HS-5 (cell line): ENCODE measurements at regions not wholly inside any gene's neighbourhood (a gene's known extent, or its start where the extent isn't known, plus 50 kb on each side); places are given as distances from the start of the nearest gene placed in this dataset.
"Not testable (repeated sequence)": the region's sequence is repeated elsewhere in the genome, so short reads cannot be mapped to it uniquely, and the experiment has no call there.

Experiments
- DNase-seq: peaks from one replicate; pipeline ENCODE4 v3.0.0-alpha.2; 2012; ENCODE audit warnings: low read depth

DNA sequence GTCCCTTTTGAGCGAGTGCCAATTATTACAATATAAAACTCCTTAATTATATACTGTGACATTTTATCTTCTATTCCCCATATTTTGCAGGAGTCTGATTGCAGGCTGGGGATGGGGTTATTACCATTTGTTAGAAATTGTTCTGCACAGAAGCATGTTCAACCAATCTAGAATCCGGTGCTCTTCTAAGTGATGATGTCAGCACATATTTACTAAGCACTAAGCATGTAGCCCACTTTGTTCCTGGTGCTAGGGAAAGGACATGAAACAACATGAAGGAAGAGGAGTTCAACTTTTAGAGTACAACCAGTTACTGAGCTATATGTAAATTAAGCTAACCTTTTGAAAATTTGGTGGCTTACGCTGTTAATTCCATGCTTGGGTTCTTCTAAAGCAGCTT, 52.8 kb upstream of the IL1RAPL2 start:
- no peak for DNase-seq

- DNase-seq = no peak
Measured at GRCh38 chrX:104510801-104511200, 55.2 kb upstream of the IL1RAPL2 start.

- DNase-seq = no peak
Measured at GRCh38 chrX:104502460-104502859, 63.5 kb upstream of the IL1RAPL2 start.

DNA sequence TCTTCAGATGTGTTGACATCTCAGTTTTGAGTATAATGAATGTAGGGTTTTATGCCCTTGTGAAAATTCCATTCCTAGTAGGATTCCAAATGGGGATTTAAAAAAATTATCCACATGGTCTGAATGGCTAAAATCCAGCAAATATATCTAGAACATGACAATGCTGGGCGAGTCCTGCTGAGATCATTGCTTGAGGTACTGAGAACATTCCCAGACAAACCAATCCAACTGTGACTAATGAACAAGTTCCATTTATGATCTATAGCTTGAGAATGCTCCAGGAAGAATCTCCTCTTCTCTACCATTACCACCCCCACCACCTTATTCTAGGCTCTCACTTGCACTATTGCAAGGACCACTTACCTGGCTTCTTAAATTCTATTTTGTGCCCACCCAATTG, 77.2 kb upstream of the IL1RAPL2 start:
- DNase-seq = no peak

DNA sequence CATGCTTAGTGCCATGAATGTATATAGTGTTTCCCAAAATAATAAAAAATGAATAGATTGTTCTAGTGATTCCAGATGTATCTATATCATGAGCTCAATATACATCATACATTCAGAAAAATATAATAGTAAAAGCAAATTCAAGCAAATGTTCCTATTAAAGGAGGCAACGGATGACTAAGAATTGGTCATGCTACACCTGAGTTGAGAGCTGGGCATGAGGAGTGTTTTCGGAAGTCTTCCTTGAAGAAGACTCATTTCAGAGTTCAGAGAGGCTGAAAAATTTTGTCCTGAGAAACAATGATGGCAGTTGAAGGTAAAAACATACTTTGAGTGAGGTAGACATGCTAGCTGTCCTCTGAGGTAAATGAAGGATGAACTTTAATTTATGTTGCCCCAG, 79.3 kb upstream of the IL1RAPL2 start:
- DNase-seq = no peak

DNA sequence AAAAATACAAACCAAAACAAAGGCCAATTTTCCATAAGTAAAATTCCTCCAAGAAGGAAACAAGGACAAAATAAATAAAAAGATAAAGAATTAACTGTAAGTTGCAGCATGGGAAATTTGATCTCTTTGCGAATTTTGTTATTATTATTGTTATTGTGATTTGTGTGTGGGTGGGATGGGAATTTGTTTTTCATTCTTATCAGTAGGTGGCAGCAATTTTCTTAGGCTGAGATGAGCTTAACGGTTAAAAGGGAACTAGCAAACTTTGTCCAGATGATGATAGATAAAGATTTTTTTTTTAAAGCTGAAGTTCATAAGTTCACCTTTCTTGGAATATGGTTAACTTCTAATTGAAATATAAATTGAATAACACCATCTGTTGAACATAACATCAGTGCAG, 83.2 kb upstream of the IL1RAPL2 start:
- no peak for DNase-seq

- no peak for DNase-seq
Measured at GRCh38 chrX:104469771-104470170, 96.2 kb upstream of the IL1RAPL2 start.

GRCh38 chrX:104459796-104460195, 106.2 kb upstream of the IL1RAPL2 start:
- no peak for DNase-seq

DNA sequence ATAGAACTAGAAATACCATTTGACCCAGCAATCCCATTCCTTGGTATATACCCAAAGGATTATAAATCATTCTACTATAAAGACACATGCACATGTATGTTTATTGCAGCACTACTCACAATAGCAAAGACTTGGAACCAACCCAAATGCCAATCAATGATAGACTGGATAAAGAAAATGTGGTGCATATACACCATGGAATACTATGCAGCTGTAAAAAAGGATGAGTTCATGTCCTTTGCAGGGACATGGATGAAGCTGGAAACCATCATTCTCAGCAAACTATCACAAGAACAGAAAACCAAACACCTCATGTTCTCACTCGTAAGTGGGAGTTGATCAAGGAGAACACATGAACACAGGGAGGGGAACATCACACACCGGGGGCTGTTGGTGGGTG, 108.9 kb upstream of the IL1RAPL2 start:
- not testable (repeated sequence) for DNase-seq

DNA sequence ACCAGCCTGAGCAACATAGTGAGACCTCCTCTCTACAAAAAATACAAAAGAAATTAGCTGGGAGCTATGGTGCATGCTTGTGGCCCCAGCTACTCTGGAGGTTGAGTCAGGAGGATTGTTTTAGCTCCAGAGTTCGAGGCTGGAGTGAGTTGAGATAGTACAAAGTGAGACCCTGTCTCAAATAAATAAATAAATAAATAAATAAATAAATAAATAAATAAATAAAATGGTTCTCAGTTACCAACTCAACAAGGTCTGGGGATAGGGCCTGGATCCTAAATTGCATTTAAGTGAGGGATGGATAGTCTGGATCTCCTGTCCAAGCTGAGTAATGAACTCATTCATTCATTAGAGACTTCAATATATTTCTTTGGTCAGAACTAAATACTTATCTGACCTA, 115.7 kb upstream of the IL1RAPL2 start:
- DNase-seq = no peak

DNA sequence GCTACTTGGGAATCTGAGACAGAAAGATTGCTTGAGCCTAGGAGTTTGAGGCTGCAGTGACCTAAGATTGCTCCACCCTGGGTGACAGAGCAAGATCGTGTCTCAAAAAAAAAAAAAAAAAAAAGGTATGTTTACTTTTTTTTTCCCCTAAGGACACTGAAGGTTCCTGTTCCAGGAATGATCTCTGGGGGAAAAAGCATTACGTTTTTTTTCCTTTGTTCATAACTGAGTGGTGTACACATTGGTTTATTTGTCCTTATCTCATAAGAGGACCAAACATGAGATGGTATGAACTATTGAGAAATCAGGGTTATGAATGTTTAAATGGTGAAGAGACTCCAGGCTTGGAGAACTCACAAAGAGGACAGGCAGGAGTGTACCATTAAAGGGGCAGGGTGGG, 120.4 kb upstream of the IL1RAPL2 start:
- no peak for DNase-seq

DNA sequence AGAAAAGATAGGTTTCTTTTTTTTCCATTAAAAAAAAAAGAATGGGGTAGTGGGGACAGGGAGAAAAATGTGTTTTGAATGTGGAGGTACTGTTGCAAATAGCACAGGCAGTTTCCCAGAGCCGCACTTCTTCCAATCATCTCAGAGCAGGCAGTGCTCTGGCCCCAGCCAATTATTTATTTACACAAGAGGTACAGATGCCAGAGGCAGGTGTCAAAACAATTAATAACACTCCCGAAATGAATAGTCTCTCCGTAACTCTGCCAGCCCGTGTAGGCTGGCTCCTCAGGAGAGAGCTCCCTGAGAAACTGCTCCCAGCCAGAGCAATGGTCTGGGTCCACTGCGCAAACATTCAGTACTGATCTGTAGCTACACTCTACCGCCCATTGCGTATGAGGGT, 130.8 kb upstream of the IL1RAPL2 start:
- DNase-seq = no peak

GRCh38 chrX:104432321-104432720, 133.7 kb upstream of the IL1RAPL2 start:
- DNase-seq = no peak

DNA sequence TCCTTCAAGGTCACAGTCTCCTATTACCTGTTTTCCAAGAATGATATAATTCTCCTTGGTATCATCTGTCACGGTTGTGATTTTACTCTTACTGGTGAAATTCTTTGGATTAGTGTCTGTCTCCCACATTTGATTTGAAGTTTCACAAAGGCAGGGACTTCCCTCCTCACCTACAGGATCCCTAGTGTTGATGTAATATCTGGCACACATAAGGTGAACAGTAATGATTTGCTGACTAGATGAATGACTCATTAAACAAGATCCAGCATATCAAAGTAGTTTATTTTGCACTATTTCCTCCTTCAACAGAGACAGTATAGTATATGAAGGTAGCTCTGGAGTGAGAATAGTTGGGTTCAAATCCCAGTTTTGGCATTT, 135.3 kb upstream of the IL1RAPL2 start:
- DNase-seq = no peak

GRCh38 chrX:104430072-104430741, 135.8 kb upstream of the IL1RAPL2 start:
- no peak for DNase-seq

DNA sequence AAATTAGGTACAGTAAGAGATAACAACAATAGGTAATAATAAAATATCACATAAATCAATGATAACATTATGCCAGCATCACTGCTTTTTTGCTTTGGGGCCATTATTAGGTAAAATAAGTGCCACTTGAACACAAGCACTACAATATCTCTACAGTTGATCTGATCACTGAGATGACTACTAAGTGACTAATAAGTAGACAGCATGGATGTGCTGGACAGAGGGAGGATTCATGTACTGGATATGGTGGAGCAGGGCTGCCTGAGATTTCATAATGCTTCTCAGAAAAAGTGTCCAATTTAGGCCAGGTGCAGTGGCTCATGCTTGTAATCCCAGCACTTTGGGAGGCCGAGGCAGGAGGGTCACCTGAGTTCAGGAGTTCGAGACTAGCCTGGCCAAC, 137.8 kb upstream of the IL1RAPL2 start:
- no peak for DNase-seq

DNA sequence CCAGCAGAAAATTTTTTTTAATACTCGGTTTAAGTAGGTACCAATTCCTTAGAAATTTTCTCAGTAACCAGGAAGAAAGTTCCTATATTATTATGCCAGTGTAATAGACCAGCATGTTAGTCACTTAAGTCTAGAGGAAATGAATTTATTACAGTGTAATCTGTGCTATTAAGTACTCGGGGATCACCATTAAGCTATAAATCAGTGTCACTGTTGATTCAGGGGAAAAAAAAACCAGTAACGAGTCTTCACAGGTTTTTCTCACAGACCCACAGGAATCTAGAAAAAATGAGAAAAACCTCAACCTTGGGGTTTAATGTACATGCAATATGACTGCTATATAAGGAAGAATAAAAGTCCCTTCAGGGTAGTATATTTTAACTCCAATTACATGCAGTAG, 138.3 kb upstream of the IL1RAPL2 start:
- DNase-seq = no peak

DNA sequence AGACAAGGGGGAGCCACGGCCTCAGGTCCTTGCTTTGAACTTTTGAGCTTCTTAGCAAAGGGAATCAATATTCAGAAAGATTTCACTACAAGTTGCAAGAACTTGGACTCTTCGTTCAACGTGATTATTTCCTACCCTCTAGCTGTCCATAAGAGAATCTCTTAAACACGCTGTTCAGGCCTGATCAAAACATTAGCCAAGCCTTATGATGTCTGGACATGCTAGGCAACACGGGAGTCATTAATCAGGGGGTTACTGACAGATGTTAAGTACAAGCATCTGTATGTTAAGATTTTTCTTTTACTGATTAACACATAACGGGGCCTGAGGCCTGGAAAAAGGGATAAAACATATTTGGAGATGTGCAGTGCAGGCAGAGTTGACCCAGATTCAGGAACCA, 138.9 kb upstream of the IL1RAPL2 start:
- DNase-seq = no peak

DNA sequence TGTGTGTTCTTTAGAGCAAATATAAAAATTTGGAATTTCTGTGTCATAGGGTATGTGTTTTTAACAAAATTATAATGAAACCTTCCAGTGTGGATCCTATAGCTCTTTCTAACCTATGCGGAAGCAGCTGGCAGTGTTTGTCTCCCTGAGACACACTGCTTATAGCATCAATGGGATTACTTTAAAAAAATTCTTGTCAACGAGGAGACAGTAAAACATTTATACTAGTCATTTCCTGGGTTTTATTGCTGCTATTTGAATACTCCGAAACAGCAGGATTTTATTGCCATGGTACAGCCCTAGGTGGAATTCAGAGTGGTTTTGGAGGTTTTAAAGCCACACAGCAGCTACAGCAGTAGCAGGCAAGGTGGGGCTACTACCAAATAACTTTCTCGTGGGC, 145.1 kb upstream of the IL1RAPL2 start:
- no peak for DNase-seq

DNA sequence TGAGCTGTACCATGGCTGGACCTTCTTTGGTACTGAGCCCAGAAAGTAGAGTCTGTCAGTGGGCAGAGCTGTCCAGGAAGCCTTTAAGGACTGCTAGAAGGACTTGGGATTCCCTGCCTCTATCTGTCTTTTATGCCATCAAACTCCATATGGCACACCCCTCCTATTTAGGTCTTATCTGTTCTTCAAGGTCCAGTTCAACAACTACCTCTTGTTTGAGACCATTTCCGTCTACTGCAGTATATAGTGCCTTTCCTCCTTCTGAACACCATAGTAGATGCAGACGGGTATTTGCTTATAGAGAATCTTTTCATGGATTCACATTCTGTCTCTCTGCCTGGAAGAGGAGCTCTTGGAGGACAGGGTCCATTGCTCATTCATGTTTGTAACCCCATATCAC, 146.1 kb upstream of the IL1RAPL2 start:
- DNase-seq = no peak

DNA sequence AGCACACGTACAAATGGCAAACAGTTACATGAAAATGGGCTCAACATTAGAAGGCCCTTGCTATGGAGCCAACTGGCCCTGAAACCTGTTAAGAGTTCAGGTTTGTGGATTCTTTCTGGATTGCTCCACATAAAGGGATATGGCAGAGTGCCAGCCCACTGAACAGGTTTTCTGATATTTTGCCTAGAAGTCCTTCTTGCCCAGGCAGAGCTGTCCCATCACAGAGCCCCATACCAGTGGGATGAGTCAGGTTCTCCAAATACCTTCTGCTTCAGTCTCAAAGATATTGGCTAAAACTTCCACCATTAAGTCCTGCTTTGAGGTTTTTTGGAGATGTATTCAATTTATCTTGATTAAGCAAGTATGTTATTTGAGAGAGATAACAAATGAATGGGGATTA, 146.8 kb upstream of the IL1RAPL2 start:
- DNase-seq = no peak

DNA sequence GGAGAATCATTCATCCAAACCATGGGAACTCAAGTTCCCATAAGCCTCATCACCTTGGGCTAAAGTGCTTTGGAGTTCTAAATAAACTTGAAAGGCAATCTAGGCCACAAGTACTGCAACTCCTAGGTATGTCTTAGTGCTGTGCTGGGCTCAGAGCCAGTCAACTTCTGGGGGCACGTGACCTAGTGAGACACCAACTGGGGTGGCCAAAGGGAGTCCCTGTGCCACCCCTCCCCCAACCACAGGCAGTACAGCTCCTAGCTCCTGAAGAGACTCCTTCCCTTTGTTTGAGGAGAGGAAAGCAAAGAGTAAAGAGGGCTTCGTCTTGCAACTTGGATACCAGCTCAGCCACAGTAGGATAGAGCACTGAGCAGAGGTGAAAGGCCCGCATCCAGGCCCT, 154.2 kb upstream of the IL1RAPL2 start:
- no peak for DNase-seq

DNA sequence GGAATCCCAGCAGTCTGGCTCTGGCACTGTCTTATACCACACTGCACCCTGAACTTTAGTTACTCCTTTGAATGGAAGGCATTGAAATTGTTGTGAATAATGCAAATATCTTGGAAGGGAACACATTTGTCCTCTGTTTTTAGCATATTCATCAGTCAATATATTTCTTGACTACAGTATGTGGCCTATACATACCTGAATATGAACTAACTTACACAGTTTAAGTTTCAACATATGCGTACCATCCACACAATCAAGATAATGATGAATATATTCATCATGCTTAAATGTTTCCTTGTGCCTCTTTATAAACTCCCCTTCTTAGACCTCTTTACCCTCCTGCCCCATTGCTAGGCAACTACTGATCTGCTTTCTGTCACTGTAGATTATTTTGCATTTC, 145.7 kb upstream of the ESX1 start:
- no peak for DNase-seq

DNA sequence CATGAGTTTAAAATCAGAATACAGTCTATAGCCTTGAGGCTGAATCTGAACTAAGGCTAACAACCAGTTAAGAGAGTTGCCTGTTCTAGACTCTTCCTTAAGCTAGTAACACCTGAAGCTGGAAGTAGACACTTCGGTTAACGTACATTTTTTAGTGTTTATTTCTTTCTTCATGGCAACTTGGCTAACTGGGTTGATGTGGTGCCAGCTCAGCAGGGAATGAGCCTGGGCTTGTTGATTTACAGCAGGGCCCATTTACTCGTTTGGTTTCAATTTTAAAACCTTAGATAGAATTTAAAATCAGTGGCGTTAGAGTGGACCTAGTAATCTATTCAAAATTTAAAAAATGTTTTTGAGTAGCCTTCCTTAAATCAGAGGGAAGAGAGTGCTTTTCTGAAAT, 137.6 kb upstream of the ESX1 start:
- DNase-seq = no peak

GRCh38 chrX:104391906-104392305, 137.2 kb upstream of the ESX1 start:
- no peak for DNase-seq
